H9 (cell line): ENCODE measurements at regions not wholly inside any gene's neighbourhood (a gene's known extent, or its start where the extent isn't known, plus 50 kb on each side); places are given as distances from the start of the nearest gene placed in this dataset.

ENCODE experiments used
- DNase-seq: peaks from one replicate; pipeline ENCODE4 v3.0.0-alpha.2; 2017
- H2AFZ ChIP-seq: one replicate; pipeline ENCODE4 v1.6.1; 2013; ENCODE audit warnings: mild to moderate bottlenecking, low read length, control low read depth, moderate library complexity
- H2AK5ac ChIP-seq: 2 replicates; pipeline ENCODE4 v1.6.1; 2013; ENCODE audit warnings: low read length, control low read depth, mixed read lengths; ENCODE audit not compliant: insufficient read length
- H2BK120ac ChIP-seq: one replicate; pipeline ENCODE4 v1.6.1; 2013; ENCODE audit warnings: low read depth, mild to moderate bottlenecking, low read length, control low read depth, inconsistent platforms; ENCODE audit not compliant: poor library complexity, severe bottlenecking
- H2BK12ac ChIP-seq: 2 replicates; pipeline ENCODE4 v1.6.1; 2013; ENCODE audit warnings: low read length, control low read depth, mixed read lengths, low read depth; ENCODE audit not compliant: insufficient read length
- H2BK15ac ChIP-seq: 2 replicates; pipeline ENCODE4 v1.6.1; 2013; ENCODE audit warnings: low read depth, low read length, control low read depth
- H2BK20ac ChIP-seq: one replicate; pipeline ENCODE4 v1.6.1; 2013; ENCODE audit warnings: low read depth, mild to moderate bottlenecking, low read length, control low read depth, inconsistent platforms; ENCODE audit not compliant: poor library complexity, severe bottlenecking
- H2BK5ac ChIP-seq: 2 replicates; pipeline ENCODE4 v1.6.1; 2013; ENCODE audit warnings: low read length, control low read depth, mixed read lengths; ENCODE audit not compliant: insufficient read length
- H3K14ac ChIP-seq: 2 replicates; pipeline ENCODE4 v1.6.1; 2013; ENCODE audit warnings: low read length, control low read depth; ENCODE audit not compliant: insufficient read depth
- H3K18ac ChIP-seq: 2 replicates; pipeline ENCODE4 v1.6.1; 2013; ENCODE audit warnings: low read depth, mild to moderate bottlenecking, mixed read lengths, low read length, control low read depth; ENCODE audit not compliant: insufficient read length
- H3K23ac ChIP-seq: 2 replicates; pipeline ENCODE4 v1.6.1; 2013; ENCODE audit warnings: low read length, control low read depth, mixed read lengths, low read depth; ENCODE audit not compliant: insufficient read length
- H3K23me2 ChIP-seq: 2 replicates; pipeline ENCODE4 v1.6.1; 2013; ENCODE audit warnings: low read depth, mild to moderate bottlenecking, mixed read lengths, low read length, control low read depth; ENCODE audit not compliant: insufficient read length, poor library complexity, severe bottlenecking
- H3K27ac ChIP-seq: 2 replicates; pipeline ENCODE4 v1.5.1; 2013; ENCODE audit warnings: low read length, control low read depth, mixed read lengths, low read depth; ENCODE audit not compliant: insufficient read length
- H3K27me3 ChIP-seq: 2 replicates; pipeline ENCODE4 v1.6.1; 2013; ENCODE audit warnings: low read length, control low read depth, inconsistent platforms; ENCODE audit not compliant: insufficient read depth
- H3K4ac ChIP-seq: 2 replicates; pipeline ENCODE4 v1.6.1; 2013; ENCODE audit warnings: low read depth, mild to moderate bottlenecking, control low read depth, inconsistent platforms, low read length, moderate library complexity
- H3K4me1 ChIP-seq: 2 replicates; pipeline ENCODE4 v1.6.1; 2013; ENCODE audit warnings: low read length, control low read depth, inconsistent platforms; ENCODE audit not compliant: insufficient read depth
- H3K4me2 ChIP-seq: 2 replicates; pipeline ENCODE4 v1.6.1; 2013; ENCODE audit warnings: low read length, control low read depth, mixed read lengths; ENCODE audit not compliant: insufficient read length, insufficient read depth
- H3K56ac ChIP-seq: 2 replicates; pipeline ENCODE4 v1.6.1; 2013; ENCODE audit warnings: low read depth, mild to moderate bottlenecking, mixed read lengths, low read length, control low read depth; ENCODE audit not compliant: insufficient read length
- H3K79me1 ChIP-seq: 2 replicates; pipeline ENCODE4 v1.6.1; 2013; ENCODE audit warnings: low read depth, mild to moderate bottlenecking, moderate library complexity, low read length, control low read depth, inconsistent platforms; ENCODE audit not compliant: insufficient read depth, poor library complexity, severe bottlenecking
- H3K79me2 ChIP-seq: 2 replicates; pipeline ENCODE4 v1.6.1; 2013; ENCODE audit warnings: low read length, control low read depth, inconsistent platforms; ENCODE audit not compliant: insufficient read depth
- H3K9ac ChIP-seq: 2 replicates; pipeline ENCODE4 v1.6.1; 2013; ENCODE audit warnings: low read length, control low read depth, mixed read lengths; ENCODE audit not compliant: insufficient read length; ENCODE audit errors: extremely low read depth
- H3K9me3 ChIP-seq: one replicate; pipeline ENCODE4 v1.6.1; 2013; ENCODE audit warnings: low read depth, low read length, inconsistent platforms; ENCODE audit not compliant: control insufficient read depth
- H3T11ph ChIP-seq: one replicate; pipeline ENCODE4 v1.6.1; 2013; ENCODE audit warnings: mild to moderate bottlenecking, low read length, control low read depth, inconsistent platforms
- H4K20me1 ChIP-seq: one replicate; pipeline ENCODE4 v1.6.1; 2013; ENCODE audit not compliant: control insufficient read depth, insufficient read length, insufficient read depth
- H4K5ac ChIP-seq: 2 replicates; pipeline ENCODE4 v1.6.1; 2013; ENCODE audit warnings: low read depth, mild to moderate bottlenecking, mixed read lengths, low read length, control low read depth; ENCODE audit not compliant: insufficient read length
- H4K8ac ChIP-seq: replicated peaks from 2 replicates; pipeline ENCODE4 v1.6.1; 2013; ENCODE audit warnings: low read length, control low read depth, mixed read lengths, low read depth; ENCODE audit not compliant: insufficient read length
- H4K91ac ChIP-seq: 2 replicates; pipeline ENCODE4 v1.6.1; 2013; ENCODE audit warnings: low read depth, mild to moderate bottlenecking, moderate library complexity, mixed read lengths, low read length, control low read depth; ENCODE audit not compliant: insufficient read length
- H3K27ac Mint-ChIP-seq, 3 experiments: 2 replicates in 2 of 3; 3 replicates in 1 of 3; pipeline ENCODE4 v1.8.0; 2020 to 2021; ENCODE audit warnings: mixed read lengths in 3 of 3, mild to moderate bottlenecking in 1 of 3, moderate library complexity in 1 of 3
- H3K27me3 Mint-ChIP-seq: 2 replicates; pipeline ENCODE4 v1.8.0; 2021; ENCODE audit warnings: low read depth, mild to moderate bottlenecking, moderate library complexity, mixed read lengths
- H3K36me3 Mint-ChIP-seq, 3 experiments: 2 replicates in 2 of 3; 3 replicates in 1 of 3; pipeline ENCODE4 v1.8.0; 2020 to 2021; ENCODE audit warnings: low read depth in 3 of 3, mixed read lengths in 3 of 3; ENCODE audit not compliant: insufficient read depth in 1 of 3
- H3K4me1 Mint-ChIP-seq, 2 experiments: 2 replicates each; pipeline ENCODE4 v1.8.0; 2020; ENCODE audit warnings: mixed read lengths in 2 of 2
- H3K4me3 Mint-ChIP-seq, 2 experiments: 2 replicates in 1 of 2; 3 replicates in 1 of 2; pipeline ENCODE4 v1.8.0; 2020 to 2021; ENCODE audit warnings: mild to moderate bottlenecking in 2 of 2, mixed read lengths in 2 of 2, moderate library complexity in 1 of 2
- H3K9me3 Mint-ChIP-seq, 2 experiments: 2 replicates in 1 of 2; 3 replicates in 1 of 2; pipeline ENCODE4 v1.8.0; 2020; ENCODE audit warnings: mild to moderate bottlenecking in 2 of 2, mixed read lengths in 2 of 2, moderate library complexity in 1 of 2
- WGBS: extraction: QIAGEN DNeasy Blood & Tissue Kit; methylation state at CpG from one replicate; pipeline ENCODE4 v1.1.7; 2013; ENCODE audit warnings: missing lambda C conversion rate, low lambda C conversion rate, mixed read lengths; ENCODE audit not compliant: insufficient read length; ENCODE audit errors: extremely low coverage; 5-methylcytosine and 5-hydroxymethylcytosine counted together
- TF ChIP-seq, protein P1 (sequence below): fragments of 200-600 bp; sonication (generic); conservative IDR thresholded peaks from 3 replicates; pipeline ENCODE4 v1.8.0; 2021; ENCODE audit warnings: antibody characterized with exemption, mild to moderate bottlenecking

DNA sequence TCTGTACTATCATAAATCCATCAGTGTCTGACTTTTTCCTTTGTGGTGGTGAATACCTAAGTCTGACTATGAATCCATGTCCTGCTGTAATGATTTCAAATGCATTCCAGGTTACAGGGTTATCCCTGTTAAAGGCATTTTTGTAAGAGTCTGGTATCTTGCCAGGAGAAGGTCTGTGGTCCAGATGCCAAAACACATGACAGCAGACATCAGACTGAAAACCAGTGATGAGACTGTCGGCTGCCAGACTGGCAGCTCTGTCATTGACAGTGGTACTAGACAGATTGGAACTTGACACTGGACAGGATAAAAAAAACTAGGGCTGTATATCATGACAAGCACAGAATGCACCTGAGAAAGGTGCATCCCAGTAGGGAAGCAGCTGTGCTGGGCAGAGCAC lies 301.8 kb upstream of the FAT3 start:
- WGBS = no CpG with 5 or more reads among the region's 1 CpG
- no peak overlapping the region for H2BK120ac ChIP-seq

More for the DNA sequence above, 301.8 kb upstream of the FAT3 start:
- H3K79me1 ChIP-seq = no peaks in the 10 kb centered on the region
- no peak overlapping the region for H3T11ph ChIP-seq
- H4K8ac ChIP-seq = no peak overlapping the region
- no peak overlapping the region for H3K14ac ChIP-seq
- no peaks in the 10 kb centered on the region for H3K36me3 Mint-ChIP-seq
- no peaks in the 10 kb centered on the region for H3K23me2 ChIP-seq
- H3K9ac ChIP-seq = no peak overlapping the region
- H2BK15ac ChIP-seq = no peak overlapping the region
- no peaks in the 10 kb centered on the region for H3K9me3 Mint-ChIP-seq
- no peak overlapping the region for H3K4me2 ChIP-seq
- H2BK5ac ChIP-seq = no peak overlapping the region
- H4K91ac ChIP-seq = no peak overlapping the region
- no peaks in the 10 kb centered on the region for H3K27me3 ChIP-seq
- H3K79me2 ChIP-seq = no peaks in the 10 kb centered on the region
- H3K27ac Mint-ChIP-seq = no peak overlapping the region
- H2AFZ ChIP-seq = no peak overlapping the region
- no peak overlapping the region for H3K18ac ChIP-seq
- no peak overlapping the region for H2BK20ac ChIP-seq
- TF ChIP-seq, protein P1, sequence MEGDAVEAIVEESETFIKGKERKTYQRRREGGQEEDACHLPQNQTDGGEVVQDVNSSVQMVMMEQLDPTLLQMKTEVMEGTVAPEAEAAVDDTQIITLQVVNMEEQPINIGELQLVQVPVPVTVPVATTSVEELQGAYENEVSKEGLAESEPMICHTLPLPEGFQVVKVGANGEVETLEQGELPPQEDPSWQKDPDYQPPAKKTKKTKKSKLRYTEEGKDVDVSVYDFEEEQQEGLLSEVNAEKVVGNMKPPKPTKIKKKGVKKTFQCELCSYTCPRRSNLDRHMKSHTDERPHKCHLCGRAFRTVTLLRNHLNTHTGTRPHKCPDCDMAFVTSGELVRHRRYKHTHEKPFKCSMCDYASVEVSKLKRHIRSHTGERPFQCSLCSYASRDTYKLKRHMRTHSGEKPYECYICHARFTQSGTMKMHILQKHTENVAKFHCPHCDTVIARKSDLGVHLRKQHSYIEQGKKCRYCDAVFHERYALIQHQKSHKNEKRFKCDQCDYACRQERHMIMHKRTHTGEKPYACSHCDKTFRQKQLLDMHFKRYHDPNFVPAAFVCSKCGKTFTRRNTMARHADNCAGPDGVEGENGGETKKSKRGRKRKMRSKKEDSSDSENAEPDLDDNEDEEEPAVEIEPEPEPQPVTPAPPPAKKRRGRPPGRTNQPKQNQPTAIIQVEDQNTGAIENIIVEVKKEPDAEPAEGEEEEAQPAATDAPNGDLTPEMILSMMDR = no peak
- H3K4me3 Mint-ChIP-seq = no peak overlapping the region
- no peaks in the 10 kb centered on the region for H3K4me1 ChIP-seq
- H3K4ac ChIP-seq = no peak overlapping the region
- no peak overlapping the region for H3K27ac ChIP-seq
- H3K23ac ChIP-seq = no peak overlapping the region
- no peaks in the 10 kb centered on the region for H3K9me3 ChIP-seq
- H2BK12ac ChIP-seq = no peak overlapping the region
- no peaks in the 10 kb centered on the region for H4K20me1 ChIP-seq
- H3K27me3 Mint-ChIP-seq = no peaks in the 10 kb centered on the region
- H3K56ac ChIP-seq = no peak overlapping the region
- H2AK5ac ChIP-seq = no peak overlapping the region
- H3K4me1 Mint-ChIP-seq = peaks cover 0 to 2% of the 10 kb centered on the region in 2 experiments; a peak in 1 of 4 replicates
- no peak for DNase-seq
- H4K5ac ChIP-seq = no peak overlapping the region
